Stomach (tissue), 8 donors: ENCODE measurements at regions not wholly inside any gene's neighbourhood (a gene's known extent, or its start where the extent isn't known, plus 50 kb on each side); places are given as distances from the start of the nearest gene placed in this dataset.

Experiments
- DNase-seq, 2 donors: peaks; one replicate each; pipeline versions ENCODE4 v3.0.0 to v3.0.0-alpha.2; 2013 to 2019
- H3K27ac ChIP-seq, 5 donors: fragments of 200-600 bp in 4 of 5; sonication (generic) in 4 of 5; one replicate each; pipeline ENCODE4 v1.5.1; 2013 to 2019; ENCODE audit warnings: mild to moderate bottlenecking in 1 of 5, moderate library complexity in 1 of 5
- H3K27me3 ChIP-seq, 3 donors: fragments of 200-600 bp; sonication (generic); one replicate each; pipeline ENCODE4 v1.5.1; 2017 to 2019; ENCODE audit warnings: mixed run types in 1 of 3
- H3K36me3 ChIP-seq, 4 donors: fragments of 200-600 bp; sonication (generic); 1 replicate in 3 of 4; 2 replicates in 1 of 4; pipeline ENCODE4 v1.5.1; 2016 to 2019
- H3K4me1 ChIP-seq, 4 donors: fragments of 200-600 bp; sonication (generic); one replicate each; pipeline ENCODE4 v1.5.1; 2016 to 2019
- H3K4me3 ChIP-seq, 4 donors: fragments of 200-600 bp; sonication (generic) in 3 of 4; one replicate each; pipeline ENCODE4 v1.5.1; 2016 to 2019; ENCODE audit warnings: mild to moderate bottlenecking in 1 of 4
- H3K9me3 ChIP-seq, 4 donors: fragments of 200-600 bp; sonication (generic); one replicate each; pipeline ENCODE4 v1.5.1; 2016 to 2019
- CTCF ChIP-seq, 7 experiments: fragments of 450-650 bp in 4 of 7; fragments of 200-600 bp in 3 of 7; sonication (generic) in 3 of 7; IDR thresholded peaks; one replicate each; pipeline ENCODE4 v1.5.1; 2016 to 2019; ENCODE audit warnings: antibody characterized with exemption in 7 of 7, control low read depth in 2 of 7, mild to moderate bottlenecking in 1 of 7
- EP300 ChIP-seq: sonication (generic); formaldehyde crosslinking; IDR thresholded peaks from one replicate; pipeline ENCODE4 v1.6.1; 2017; ENCODE audit warnings: antibody characterized with exemption
- POLR2A ChIP-seq, 4 donors: fragments of 450-650 bp; IDR thresholded peaks; one replicate each; pipeline ENCODE4 v1.6.1; 2016; ENCODE audit warnings: antibody characterized with exemption in 4 of 4, control low read depth in 2 of 4, mild to moderate bottlenecking in 1 of 4, moderate library complexity in 1 of 4
- POLR2AphosphoS5 ChIP-seq, 3 donors: sonication (generic); formaldehyde crosslinking; IDR thresholded peaks; one replicate each; pipeline ENCODE4 v1.6.1; 2016; ENCODE audit warnings: antibody characterized with exemption in 3 of 3
- WGBS, 5 donors: extraction: QIAGEN DNeasy Blood & Tissue Kit in 3 of 5; methylation state at CpG; one replicate each; pipeline versions ENCODE4 v1.1.5 to v1.1.7; 2013 to 2018; 5-methylcytosine and 5-hydroxymethylcytosine counted together
- intact Hi-C: fragments of 100-400 bp; cut with DNase I; formaldehyde crosslinking; loops from one replicate; pipeline ENCODE4 v1.15.1; 2023; ENCODE audit warnings: low total_unique reads
- donor health status: healthy with polysubstance abuse.
- donor health status: Bipolar disorder and iron deficiency.
- donor health status: healthy.

- Histone ChIP-seq H3K27ac (no peak overlapping the region), H3K4me1 (no peaks in the 10 kb centered on the region), H3K4me3 (no peak overlapping the region), H3K27me3 (no peaks in the 10 kb centered on the region), H3K9me3 (peaks cover 0 to 8% (median 3%) of the 10 kb centered on the region in 4 donors), H3K36me3 (no peaks in the 10 kb centered on the region)
- intact Hi-C loops, result no loop called here
- 66 to 79% (median 74%) methylated on average over 2 of the region's 2 CpGs for WGBS, 5 donors
- TF ChIP-seq POLR2A (IDR thresholded peaks at IDR 0.05) (no peak), EP300 (no peak)
- no peak for DNase-seq
Observed at GRCh38 chr10:53749439-53749838, 976.9 kb upstream of the MBL2 start.

- H3K27ac ChIP-seq, result no peak overlapping the region
- H3K4me3 ChIP-seq, result no peak overlapping the region
- intact Hi-C loops, result no loop called here
- H3K36me3 ChIP-seq, result no peaks in the 10 kb centered on the region
- DNase-seq, result no peak
- no peaks in the 10 kb centered on the region for H3K4me1 ChIP-seq
- TF ChIP-seq POLR2A (IDR thresholded peaks at IDR 0.05), result no peak
- TF ChIP-seq POLR2AphosphoS5 (IDR thresholded peaks at IDR 0.05), result no peak
- TF ChIP-seq EP300, result no peak
- TF ChIP-seq CTCF (IDR thresholded peaks at IDR 0.05), result no peak
- peaks cover 0 to 8% (median 3%) of the 10 kb centered on the region in 4 donors for H3K9me3 ChIP-seq
- 89 to 97% (median 94%) methylated on average over 1 of the region's 1 CpG for WGBS, 5 donors
- H3K27me3 ChIP-seq, result no peaks in the 10 kb centered on the region
Observed at GRCh38 chr10:53748319-53748718, 975.7 kb upstream of the MBL2 start.

- Histone ChIP-seq H3K36me3 (no peaks in the 10 kb centered on the region), H3K27me3 (no peaks in the 10 kb centered on the region), H3K27ac (no peak overlapping the region), H3K9me3 (peaks cover 0 to 7% (median 3%) of the 10 kb centered on the region in 4 donors), H3K4me1 (no peaks in the 10 kb centered on the region), H3K4me3 (no peak overlapping the region)
- intact Hi-C loops, result no loop called here
- DNase-seq, result no peak
- no peak for TF ChIP-seq POLR2A (IDR thresholded peaks at IDR 0.05)
- TF ChIP-seq POLR2AphosphoS5 (IDR thresholded peaks at IDR 0.05), result no peak
- TF ChIP-seq CTCF (IDR thresholded peaks at IDR 0.05), result no peak
- no peak for TF ChIP-seq EP300
Observed at GRCh38 chr10:53744746-53745145, 972.2 kb upstream of the MBL2 start.

- intact Hi-C loops, result no loop called here
- Histone ChIP-seq H3K27me3 (no peaks in the 10 kb centered on the region), H3K4me1 (no peaks in the 10 kb centered on the region), H3K27ac (no peak overlapping the region), H3K36me3 (no peaks in the 10 kb centered on the region), H3K9me3 (peaks cover 0 to 1% (median under 1%) of the 10 kb centered on the region in 4 donors), H3K4me3 (no peak overlapping the region)
- DNase-seq, result no peak
- 90 to 98% (median 96%) methylated on average over 2 of the region's 2 CpGs for WGBS, 5 donors
- TF ChIP-seq POLR2A (IDR thresholded peaks at IDR 0.05), result no peak
- no peak for TF ChIP-seq POLR2AphosphoS5 (IDR thresholded peaks at IDR 0.05)
- TF ChIP-seq EP300, result no peak
- no peak for TF ChIP-seq CTCF (IDR thresholded peaks at IDR 0.05)
Observed at GRCh38 chr10:53744176-53744575, 971.6 kb upstream of the MBL2 start.

GRCh38 chr10:53737132-53737531 is 964.5 kb upstream of the MBL2 start:
- intact Hi-C loops, result no loop called here
- no peak overlapping the region for H3K27ac ChIP-seq
- no peak overlapping the region for H3K4me3 ChIP-seq
- no peaks in the 10 kb centered on the region for H3K27me3 ChIP-seq
- no peaks in the 10 kb centered on the region for H3K36me3 ChIP-seq
- TF ChIP-seq EP300, result no peak
- no peak for TF ChIP-seq CTCF (IDR thresholded peaks at IDR 0.05)
- TF ChIP-seq POLR2AphosphoS5 (IDR thresholded peaks at IDR 0.05), result no peak
- TF ChIP-seq POLR2A (IDR thresholded peaks at IDR 0.05), result no peak
- H3K9me3 ChIP-seq, result no peaks in the 10 kb centered on the region
- H3K4me1 ChIP-seq, result no peaks in the 10 kb centered on the region
- no peak for DNase-seq
